Activated CD8-positive, alpha-beta memory T cell treated with anti-CD3 and anti-CD28 coated beads for 36 hours (primary cell): ENCODE measurements at regions not wholly inside any gene's neighbourhood (a gene's known extent, or its start where the extent isn't known, plus 50 kb on each side); places are given as distances from the start of the nearest gene placed in this dataset.
"Not testable (repeated sequence)": the region's sequence is repeated elsewhere in the genome, so short reads cannot be mapped to it uniquely, and the experiment has no call there.

ENCODE experiments used
- CTCF ChIA-PET: fragments of 350-600 bp; sonication (Branson Sonifier 250); formaldehyde crosslinking; loops from one replicate; lab custom pipeline; 2021; ENCODE audit warnings: antibody characterized with exemption; lab: Charles Lee
- POLR2A ChIA-PET: fragments of 350-600 bp; sonication (Branson Sonifier 250); formaldehyde crosslinking; loops from one replicate; lab custom pipeline; 2021; ENCODE audit warnings: antibody characterized with exemption; lab: Charles Lee

DNA sequence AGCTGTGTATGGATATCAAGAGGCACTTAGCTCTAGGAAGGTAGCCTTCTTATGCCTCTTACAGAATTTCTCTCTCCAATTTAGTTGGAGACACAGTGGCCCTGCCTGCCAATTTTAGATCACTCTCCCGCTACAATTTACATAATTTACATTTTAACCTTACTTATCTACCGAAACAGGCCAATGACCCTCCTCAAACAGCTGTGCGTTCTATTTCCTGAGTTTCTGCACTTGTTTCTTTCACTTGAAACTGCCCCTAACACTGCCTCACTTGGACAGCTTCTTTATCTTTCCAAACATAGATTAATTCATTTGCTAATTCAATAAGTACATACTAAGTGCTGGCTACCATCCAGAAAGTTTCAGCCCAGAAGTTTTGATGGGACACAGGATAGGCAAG, 52.9 kb upstream of the HDDC2 start:
- CTCF ChIA-PET: no interaction called here
- POLR2A ChIA-PET: no interaction called here

DNA sequence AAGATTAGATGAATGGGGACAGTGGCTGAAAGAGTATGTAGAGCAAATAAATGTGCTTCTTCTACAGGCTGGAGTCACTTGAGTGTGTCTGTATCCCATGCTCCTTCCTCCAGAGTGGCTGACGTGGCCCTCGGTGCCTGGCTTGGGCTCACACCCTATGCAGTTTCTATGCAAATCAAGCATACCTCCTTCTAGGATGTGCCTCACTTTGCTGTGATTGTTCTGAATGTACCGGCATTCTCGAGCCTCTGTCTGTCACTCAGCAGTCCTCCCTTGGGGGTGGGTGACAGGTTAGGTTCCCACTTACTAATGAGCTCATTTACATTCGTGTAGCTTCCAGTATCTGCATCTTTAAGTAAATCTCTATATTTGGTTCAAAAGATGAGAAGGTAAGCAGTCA, 55.1 kb upstream of the HDDC2 start:
- POLR2A ChIA-PET: no interaction called here
- CTCF ChIA-PET: no interaction called here

DNA sequence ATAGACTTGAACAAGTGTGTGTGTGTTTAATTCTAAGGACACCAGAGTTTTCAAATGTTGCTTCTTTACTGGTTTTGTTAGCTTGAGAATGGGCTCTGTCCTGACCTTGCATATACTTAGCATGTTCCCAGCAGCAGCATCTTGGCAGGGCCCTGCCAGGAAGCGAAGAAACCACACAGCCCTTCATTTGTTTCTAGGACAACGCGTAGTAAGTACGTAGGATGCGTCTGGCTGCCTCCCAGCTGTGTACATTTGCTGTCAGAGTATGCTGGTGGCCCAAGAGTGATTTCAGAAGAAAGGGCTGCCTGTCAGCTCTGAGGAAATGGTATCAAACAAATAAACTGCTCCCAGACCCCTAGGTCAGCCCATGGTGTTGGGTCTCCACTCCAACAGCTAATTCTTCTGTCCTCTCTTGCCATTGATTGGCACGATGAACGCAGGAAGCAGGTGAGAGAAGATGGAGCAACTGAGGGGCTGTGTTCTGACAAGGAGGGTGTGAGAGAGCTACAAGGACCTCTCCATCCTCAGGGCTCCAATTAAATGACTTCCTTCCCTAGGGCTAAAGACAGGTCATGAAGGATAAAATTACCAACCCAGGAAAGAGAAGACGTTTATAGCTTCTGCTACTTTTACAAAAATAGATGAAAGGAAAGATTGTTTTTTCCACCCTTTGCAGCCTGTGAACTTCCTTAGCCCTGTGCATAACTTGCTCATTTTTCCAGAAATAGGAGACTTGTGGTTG, 55.9 kb upstream of the HDDC2 start:
- CTCF ChIA-PET: no interaction called here
- POLR2A ChIA-PET: no interaction called here

DNA sequence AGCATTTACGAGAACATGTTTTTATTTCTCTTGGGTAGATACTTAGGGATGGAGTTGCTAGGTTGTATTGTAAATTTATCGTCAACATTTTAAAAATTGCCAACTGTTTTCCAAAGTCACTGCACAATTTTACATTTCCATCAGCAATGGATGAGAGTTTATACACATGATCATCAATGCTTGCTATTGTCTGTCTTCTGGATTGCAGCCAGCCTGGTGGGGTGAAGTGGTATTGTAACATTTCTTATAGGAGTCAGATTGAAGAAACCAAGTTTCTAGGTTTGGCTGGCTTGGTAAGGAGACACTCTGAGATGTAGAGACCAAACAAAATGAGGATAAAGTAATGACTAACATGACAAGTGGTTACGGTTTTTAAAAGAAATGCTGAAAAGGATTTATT, 57.1 kb upstream of the HDDC2 start:
- CTCF ChIA-PET: no interaction called here
- POLR2A ChIA-PET: no interaction called here

DNA sequence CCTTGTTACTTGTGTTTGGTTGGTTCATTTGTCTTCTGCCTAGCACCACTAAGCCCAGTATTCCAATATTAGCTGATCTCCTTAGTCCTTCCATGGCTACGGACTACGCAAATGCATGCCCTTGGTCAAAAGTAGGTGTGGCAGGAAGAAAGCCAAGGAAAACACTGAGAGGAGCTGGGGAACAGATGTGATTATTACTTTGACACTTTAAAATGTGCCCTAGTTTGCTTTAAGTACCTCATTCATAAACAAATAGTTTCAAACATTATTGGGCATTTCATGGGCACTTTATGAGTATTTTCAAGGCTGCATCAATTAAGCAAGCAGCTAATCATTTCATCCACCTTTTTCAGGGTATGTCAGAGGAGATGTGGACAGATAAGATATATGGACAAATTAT, 60.1 kb upstream of the HDDC2 start:
- CTCF ChIA-PET: interaction anchor here (0.8 kb wide), 1 partner anchor 26 kb away, joined by 3 read pairs; no protein-coding TSS in a partner anchor
- POLR2A ChIA-PET: no interaction called here

DNA sequence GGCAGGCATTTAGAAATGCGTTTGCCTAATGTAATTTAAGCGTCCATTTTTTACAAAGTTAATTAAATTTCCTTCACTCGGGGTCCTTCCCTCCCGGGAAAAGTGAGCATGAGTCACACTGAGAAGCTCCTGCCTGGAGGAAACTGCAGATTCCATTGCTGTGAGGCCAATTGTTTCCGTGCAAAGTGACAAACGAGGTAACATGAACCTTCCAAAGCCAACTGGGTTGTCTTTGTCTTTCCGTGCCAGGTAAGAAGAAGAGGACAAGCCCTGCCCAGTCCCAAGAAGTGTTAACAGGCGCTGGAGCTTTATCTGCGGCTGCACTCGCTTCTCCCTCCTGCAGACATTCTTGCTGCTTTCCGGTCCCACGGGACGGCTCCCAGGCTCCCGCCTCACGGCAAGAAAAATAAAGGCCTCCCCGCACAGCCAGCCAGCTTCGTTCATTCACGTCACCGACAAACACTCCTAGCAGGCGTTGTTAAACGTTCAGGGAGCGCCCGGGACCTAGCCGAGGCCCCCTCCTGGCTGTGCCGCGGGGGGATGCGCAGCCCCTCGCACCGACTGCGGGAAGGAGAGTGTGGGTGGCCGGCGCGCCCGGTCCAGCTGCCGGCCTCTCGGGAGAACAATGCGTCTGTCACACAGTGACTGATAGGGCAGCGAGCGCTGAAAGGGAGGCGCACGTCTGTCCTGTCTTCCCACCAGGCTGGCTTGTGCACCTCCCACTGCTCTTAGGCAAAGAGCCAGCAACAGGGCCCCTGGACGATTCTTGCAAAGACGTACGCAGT, 61.5 kb upstream of the HDDC2 start:
- CTCF ChIA-PET: no interaction called here
- POLR2A ChIA-PET: no interaction called here

DNA sequence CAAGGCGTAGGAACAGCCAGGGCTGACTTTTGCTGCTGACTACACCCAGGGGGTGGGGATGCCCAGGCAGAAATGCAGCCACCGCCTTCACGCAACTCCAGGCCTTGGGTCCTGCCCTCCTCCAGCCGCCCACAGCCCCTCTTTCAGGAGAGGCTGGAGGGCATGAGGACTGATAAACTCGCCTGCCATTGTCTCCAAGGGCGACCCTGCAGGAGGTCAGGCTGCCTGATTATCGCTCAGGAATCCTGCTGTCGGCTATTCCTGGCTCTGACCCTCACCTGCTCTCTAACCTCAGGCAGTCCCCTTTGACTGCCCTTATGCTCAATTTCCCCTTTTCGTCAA, 62.0 kb upstream of the HDDC2 start:
- POLR2A ChIA-PET: no interaction called here
- CTCF ChIA-PET: no interaction called here

DNA sequence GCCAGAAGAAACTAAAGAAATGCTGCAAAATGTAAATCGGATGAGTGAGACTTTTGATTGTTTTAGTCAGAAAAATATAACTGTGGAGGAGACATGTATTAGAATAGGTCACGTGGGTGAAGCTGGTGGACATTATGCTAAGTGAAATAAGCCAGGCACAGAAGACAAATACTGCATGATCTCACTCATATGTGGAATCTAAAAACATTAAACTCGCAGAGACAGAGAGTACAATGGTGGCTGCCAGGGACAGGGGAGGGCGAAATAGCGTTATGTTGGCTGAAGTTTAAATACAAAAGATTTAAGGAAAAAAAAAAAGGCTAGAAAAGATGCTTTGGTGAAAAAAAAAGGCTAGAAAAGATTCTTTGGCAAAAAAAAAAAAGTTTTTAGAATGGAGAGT, 63.5 kb upstream of the HDDC2 start:
- ChIA-PET POLR2A (no interaction called here), CTCF (no interaction called here)

DNA sequence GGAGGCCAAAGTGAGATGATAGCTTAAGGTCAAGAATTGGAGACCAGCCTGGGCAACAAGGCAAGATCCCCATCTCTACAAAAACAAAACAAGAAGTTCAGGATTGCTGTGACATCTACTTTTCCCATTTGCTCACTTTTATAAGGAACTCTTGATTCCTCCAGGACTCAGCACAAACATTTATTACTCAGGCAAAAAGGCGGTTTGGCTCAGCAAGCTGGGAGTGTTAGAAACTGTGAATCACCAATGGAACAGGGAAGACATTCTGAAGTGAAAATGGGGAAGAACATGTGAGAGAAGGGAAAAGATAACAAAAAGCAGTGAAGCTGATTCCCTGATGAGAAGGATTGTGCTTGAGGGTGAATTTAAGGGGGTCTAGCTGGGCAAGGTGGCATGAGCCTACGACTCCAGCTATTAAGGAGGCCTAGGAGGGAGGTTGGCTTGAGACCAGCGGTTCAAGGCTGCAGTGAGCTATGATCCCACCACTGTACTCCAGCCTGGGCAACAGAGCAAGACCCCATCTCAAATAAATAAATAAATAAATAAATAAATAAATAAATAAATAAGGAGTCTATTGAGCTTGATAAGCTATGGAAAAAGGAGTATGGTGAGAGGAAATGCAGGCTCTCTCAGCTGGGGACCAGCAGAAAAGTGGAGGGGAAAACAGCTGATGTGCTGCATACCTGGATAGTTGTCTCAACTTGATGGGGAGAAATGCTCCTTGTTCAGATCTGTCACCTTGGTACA, 65.4 kb upstream of the HDDC2 start:
- POLR2A ChIA-PET: no interaction called here
- CTCF ChIA-PET: no interaction called here

DNA sequence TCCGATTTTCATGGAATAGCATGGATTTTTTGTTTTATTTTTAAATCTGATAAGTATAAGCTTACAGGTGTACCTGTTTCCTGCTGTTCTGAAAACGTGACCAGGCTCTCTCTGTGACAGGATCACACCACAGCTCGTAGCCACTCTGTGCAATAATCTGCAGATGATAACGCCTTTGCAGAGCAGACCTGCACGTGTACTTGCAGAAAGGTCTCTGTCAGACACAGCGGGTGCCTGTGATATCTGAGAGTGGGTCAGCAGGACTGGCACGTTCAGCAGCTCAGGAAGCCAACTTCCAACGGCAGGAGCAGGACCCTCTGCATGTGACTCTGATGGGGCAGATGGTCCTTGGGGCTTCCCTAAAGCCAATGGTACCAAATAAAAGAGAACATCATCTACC, 68.6 kb upstream of the HDDC2 start:
- CTCF ChIA-PET: no interaction called here
- POLR2A ChIA-PET: no interaction called here

DNA sequence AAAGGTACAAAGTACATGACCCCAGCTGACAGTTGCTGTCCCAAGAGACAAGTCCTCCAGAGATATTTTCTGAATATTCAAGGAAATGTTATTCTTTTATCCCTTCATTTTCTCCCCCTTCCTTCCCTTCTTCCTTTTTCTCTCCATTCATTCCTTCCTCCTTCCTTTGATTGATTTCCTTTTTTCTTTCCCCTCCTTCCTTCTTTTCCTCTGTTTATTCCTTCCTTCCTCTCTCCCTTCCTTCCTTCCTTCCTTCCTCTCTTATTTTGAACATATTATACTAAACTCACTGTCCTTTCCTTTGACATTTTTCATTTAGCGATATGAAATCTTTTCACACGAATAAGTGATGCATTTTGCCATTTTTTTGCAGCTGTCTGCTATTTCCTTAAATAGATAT, 73.2 kb upstream of the HDDC2 start:
- CTCF ChIA-PET: no interaction called here
- POLR2A ChIA-PET: no interaction called here

DNA sequence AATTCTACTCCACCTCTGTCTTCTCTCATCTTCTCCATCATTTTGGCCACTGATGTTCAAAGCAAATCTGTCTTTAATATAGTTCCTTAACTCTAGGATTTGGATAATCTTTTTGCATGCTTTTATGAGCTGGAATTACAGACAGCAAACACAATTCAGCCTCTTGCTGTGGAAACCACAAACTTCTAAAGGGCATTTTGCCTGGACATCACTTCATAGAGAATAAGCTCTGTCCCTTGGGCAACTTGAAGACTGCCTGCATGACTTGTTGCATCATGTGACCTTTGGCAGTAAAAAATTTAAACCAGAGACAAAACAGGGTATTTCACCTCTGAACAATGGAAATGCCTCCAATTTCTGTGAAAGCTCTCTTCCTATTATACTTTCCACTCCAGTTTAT, 74.1 kb upstream of the HDDC2 start:
- POLR2A ChIA-PET: no interaction called here
- CTCF ChIA-PET: no interaction called here

DNA sequence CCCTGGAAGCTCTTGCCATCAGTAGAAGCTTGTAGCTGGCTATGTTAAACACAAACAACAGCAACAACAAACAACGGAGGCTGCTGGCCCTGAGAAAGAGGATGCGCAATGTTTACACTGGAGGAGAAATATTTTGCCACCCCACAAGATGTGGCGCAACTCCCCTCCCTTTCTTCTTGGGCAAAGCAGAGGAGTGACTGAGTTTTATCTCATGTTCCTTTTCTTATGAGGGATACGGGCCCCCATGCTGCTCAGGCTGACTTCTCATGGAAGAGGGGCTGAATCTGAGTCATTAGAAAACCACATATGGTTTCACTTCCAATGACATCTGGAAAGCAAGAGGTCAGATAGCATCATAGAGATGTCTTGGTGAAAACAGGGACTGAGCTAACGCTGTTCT, 75.9 kb upstream of the HDDC2 start:
- POLR2A ChIA-PET: no interaction called here
- CTCF ChIA-PET: no interaction called here

DNA sequence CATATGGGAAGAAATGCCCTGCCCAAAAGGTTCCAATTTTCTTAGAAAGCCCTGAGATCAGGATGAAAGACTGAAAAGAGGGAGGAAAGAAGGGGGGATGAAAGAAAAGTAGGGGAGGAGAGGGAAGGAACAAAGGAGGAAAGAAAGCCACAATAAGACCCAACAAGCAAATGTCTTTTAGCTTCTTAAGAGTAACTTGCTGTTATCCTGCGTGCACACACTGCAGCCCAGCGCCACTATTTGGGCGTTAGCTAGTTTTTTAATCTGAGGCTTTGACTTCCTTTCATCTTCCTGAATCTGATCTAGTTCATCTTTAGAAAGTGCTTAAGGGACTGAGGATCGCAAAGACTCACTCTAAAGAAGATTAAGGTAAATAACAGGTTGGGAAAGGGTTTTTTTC, 77.4 kb upstream of the HDDC2 start:
- POLR2A ChIA-PET: no interaction called here
- CTCF ChIA-PET: no interaction called here

DNA sequence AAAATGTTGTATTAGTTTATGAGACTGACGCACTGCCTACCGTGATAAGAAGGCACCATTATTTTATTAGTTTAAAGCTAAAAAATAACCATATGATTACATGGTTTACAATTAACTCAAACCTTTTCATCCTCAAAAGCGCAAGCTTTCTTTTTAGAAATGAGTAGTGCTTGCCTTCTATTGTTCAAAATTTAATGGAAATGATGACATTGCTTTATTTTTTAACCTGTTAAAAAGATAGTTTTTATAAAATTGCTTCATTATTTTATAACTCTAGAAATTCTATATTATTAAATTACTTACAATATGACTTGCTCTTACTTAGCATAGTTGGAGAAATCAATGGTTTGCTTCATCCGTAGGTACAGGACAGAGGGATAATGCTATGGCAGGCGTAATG, 78.7 kb upstream of the HDDC2 start:
- ChIA-PET POLR2A (no interaction called here), CTCF (no interaction called here)

DNA sequence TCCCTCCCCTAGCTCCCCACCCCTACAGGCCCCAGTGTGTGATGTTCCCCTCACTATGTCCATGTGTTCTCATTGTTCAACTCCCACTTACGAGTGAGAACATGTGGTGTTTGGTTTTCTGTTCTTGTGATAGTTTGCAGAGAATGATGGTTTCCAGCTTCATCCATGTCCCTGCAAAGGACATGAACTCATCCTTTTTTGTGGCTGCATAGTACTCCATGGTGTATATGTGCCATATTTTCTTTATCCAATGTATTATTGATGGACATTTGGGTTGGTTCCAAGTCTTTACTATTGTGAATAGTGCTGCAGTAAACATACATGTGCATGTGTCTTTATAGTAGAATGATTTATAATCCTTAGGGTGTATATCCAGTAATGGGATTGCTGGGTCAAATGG, 84.6 kb upstream of the HDDC2 start:
- CTCF ChIA-PET: not testable (repeated sequence)

DNA sequence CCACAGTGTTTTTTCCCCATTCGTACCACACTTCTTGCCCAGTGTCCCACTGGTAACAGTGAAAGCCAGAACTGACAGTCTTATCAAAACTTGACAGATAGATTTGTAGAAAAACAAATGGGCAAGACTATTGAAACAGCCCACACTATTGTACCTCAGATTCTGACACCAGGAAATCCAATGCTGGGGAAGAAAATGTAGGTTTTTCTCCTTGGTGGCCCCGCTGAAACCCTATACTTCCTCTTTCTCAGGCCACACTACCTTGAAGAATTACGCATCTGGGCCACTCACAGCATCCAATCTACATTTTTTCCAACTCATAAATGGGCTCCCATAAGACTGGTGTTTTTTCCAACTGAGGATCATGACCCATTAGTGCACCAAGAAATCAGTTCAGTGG, 90.9 kb upstream of the HDDC2 start:
- POLR2A ChIA-PET: no interaction called here
- CTCF ChIA-PET: no interaction called here

More for the DNA sequence above, 84.6 kb upstream of the HDDC2 start:
- POLR2A ChIA-PET: not testable (repeated sequence)

DNA sequence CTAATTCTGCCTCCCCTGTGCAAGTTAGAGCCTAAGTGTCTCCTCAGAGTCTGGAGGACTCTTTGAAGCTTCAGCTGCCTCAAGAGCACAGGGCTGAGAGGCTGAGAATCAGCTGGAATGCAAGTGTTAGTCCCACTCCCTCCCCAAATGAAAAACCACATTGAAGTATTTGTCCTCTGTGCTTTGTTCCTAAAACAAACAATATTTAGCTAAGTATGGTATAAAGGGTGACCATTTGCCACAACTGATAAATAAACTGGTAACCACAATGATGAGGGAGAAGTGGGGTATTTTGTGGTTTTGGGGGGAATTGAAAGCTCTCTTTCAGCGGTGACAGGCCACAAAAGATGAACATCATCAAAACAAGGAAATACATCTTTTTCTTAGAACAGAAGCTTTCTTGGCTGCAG, 91.7 kb upstream of the HDDC2 start:
- ChIA-PET CTCF (no interaction called here), POLR2A (no interaction called here)

DNA sequence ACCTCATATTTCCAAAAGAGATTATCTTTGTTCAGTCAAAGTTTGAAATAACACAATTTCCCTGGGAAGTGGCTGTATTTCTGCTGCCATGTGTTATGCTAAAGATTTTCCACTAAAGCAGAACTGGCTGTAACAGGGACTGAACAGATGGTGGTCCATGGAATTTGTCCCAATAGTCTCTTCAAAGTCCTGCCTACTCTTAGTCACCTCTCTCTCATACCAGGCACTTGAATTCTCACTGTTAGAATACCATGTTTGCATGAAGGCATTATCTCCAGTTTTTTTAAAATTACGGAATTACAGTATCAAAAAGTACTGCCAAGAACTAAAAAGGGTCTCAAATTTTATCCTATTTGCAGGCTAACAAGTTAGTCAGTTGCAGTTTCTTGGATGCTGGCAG, 105.0 kb upstream of the HDDC2 start:
- ChIA-PET CTCF (no interaction called here), POLR2A (no interaction called here)

DNA sequence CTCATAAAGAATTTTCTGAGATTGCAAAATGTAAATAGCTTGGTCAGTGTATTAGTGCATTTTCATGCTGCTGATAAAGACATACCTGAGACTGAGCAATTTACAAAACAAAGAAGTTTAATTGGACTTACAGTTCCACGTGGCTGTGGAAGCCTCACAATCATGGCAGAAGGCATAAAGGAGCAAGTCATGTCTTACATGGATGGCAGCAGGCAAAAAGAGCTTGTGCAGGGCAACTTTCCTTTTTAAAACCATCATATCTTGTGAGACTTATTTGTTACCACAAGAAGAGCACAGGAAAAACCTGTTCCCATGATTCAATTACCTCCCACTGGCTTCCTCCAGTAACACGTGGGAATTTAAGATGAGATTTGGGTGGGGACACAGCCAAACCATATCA, 112.7 kb upstream of the HDDC2 start:
- POLR2A ChIA-PET: no interaction called here
- CTCF ChIA-PET: no interaction called here

DNA sequence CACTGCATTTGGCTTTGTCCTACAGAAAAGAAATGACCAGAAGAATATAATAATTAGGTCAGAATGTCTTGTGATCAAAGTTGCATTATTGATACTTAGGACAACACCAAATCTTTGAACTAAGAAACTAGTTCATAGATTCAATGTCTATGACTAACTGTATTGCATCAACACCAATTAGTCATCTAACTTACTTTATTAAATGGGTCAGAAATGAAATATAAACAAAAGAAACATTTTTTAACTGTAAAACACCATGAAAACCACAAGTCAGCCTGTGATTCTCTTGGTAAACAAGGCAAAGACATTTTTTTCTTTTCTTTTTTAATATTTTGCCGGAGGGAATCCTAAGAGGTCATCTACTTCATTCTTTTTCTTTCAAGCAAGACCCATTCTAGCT, 114.1 kb upstream of the HDDC2 start:
- ChIA-PET POLR2A (no interaction called here), CTCF (no interaction called here)
